ENCODE measurements at regions not wholly inside any gene's neighbourhood (a gene's known extent, or its start where the extent isn't known, plus 50 kb on each side); places are given as distances from the start of the nearest gene placed in this dataset.

- TF ChIP-seq JUND (IDR thresholded peaks at IDR 0.05; ENCODE audit: low read depth) = no peak
Observed at GRCh38 chr18:41618147-41618546, 336.9 kb upstream of the PIK3C3 start.

DNA sequence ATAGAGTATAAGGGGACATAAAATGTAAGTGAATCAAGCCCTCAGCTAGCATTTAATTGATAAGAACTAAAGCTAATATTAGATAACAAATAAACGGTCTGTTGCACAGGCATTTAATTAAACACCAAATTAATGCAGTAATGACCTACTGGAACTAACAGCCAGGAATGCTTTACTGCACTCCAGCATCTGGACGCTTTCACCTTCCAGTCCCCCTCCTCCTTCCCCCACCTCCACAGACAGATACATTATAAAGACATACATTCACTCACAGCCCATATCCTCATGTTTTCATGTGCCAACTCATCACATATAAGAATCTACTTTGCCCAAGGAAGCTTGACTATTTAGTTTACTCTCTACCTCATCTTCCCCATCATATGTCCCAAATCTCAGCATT lies 337.4 kb upstream of the PIK3C3 start:
- in situ Hi-C loops (cut with HindIII; ENCODE audit: low pct_unique_long_range_greater_than_20kb, low sequenced_read_pairs) = no loop called here
- DNase-seq (ENCODE audit: low read depth in 1 of 2, low spot score in 1 of 2) = no peak
- no peak for TF ChIP-seq JUND (IDR thresholded peaks at IDR 0.05; ENCODE audit: low read depth)

More at GRCh38 chr18:41618147-41618546, 336.9 kb upstream of the PIK3C3 start:
- no peak for DNase-seq (ENCODE audit: low read depth in 1 of 2, low spot score in 1 of 2)
- in situ Hi-C loops (cut with HindIII; ENCODE audit: low pct_unique_long_range_greater_than_20kb, low sequenced_read_pairs) = no loop called here

DNA sequence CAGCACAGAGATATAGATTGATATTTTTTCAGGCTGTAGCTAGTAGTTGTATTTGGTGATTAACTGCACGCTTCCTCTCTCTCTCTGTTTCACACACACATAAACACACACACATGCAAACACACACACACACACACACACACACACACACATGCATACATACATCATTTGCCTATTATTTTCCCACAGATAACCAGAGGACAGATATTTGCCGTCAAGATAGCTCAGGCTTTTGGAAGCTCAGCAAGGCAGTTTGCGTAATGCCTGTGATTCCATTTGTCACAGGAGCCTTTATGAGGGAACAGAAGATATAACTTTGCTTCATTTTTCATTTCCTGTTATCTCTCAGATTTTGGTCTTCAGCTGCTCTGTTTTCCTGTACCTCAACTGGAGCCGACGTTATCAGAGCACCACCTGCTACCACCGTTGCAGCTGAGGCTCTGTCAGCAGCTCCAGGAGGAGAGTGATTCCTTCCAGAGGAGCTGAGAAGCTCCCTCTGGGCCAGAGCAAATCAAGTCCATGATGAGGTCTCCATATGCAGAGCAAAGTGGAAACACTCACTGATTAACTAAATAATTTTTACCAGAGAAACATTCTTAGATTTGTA lies 341.9 kb upstream of the PIK3C3 start:
- DNase-seq (ENCODE audit: low read depth in 1 of 2, low spot score in 1 of 2) = no peak
- TF ChIP-seq JUND (IDR thresholded peaks at IDR 0.05; ENCODE audit: low read depth) = no peak
- in situ Hi-C loops (cut with HindIII; ENCODE audit: low pct_unique_long_range_greater_than_20kb, low sequenced_read_pairs) = no loop called here

- TF ChIP-seq JUND (IDR thresholded peaks at IDR 0.05; ENCODE audit: low read depth) = no peak
Observed at GRCh38 chr18:41604964-41605363, 350.1 kb upstream of the PIK3C3 start.

GRCh38 chr18:41602034-41602433 lies 353.0 kb upstream of the PIK3C3 start:
- no peak for TF ChIP-seq JUND (IDR thresholded peaks at IDR 0.05; ENCODE audit: low read depth)
- DNase-seq (ENCODE audit: low read depth in 1 of 2, low spot score in 1 of 2) = no peak
- in situ Hi-C loops (cut with HindIII; ENCODE audit: low pct_unique_long_range_greater_than_20kb, low sequenced_read_pairs) = no loop called here

More at GRCh38 chr18:41604964-41605363, 350.1 kb upstream of the PIK3C3 start:
- DNase-seq (ENCODE audit: low read depth in 1 of 2, low spot score in 1 of 2) = no peak
- in situ Hi-C loops (cut with HindIII; ENCODE audit: low pct_unique_long_range_greater_than_20kb, low sequenced_read_pairs) = no loop called here

DNA sequence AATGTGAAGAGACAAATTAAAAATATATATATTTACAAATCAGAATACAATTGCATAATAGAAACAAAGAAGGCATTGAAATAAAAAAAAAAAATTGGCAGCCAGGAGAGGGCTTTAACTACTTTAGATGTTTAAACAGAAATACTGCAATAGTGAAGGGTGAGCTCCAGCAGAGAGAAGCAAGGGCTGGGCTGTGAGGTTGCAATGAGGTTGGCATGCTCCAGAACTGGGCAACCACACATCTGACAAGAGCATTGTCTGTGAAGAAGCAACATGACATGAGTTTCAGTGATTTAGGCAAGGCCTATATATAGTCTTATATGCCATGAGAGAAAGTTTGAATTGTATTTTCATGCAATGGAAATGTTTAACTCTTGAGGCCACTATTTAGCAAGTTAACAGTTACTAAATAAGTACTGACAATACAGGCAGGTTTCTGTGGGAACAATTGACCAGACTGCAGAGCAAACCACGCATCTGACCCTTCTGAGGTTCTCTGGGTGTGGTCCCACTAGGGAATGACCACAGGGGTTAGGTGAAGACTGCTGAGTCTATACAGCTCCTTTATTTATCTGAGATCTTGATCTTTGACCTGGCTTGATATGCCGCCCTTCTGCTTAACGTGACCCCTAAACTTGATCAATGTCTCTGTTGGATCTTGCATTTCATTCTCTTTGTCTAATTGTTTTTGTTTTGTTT lies 354.2 kb upstream of the PIK3C3 start:
- TF ChIP-seq JUND (IDR thresholded peaks at IDR 0.05; ENCODE audit: low read depth) = no peak
- DNase-seq (ENCODE audit: low read depth in 1 of 2, low spot score in 1 of 2) = no peak
- in situ Hi-C loops (cut with HindIII; ENCODE audit: low pct_unique_long_range_greater_than_20kb, low sequenced_read_pairs) = no loop called here

DNA sequence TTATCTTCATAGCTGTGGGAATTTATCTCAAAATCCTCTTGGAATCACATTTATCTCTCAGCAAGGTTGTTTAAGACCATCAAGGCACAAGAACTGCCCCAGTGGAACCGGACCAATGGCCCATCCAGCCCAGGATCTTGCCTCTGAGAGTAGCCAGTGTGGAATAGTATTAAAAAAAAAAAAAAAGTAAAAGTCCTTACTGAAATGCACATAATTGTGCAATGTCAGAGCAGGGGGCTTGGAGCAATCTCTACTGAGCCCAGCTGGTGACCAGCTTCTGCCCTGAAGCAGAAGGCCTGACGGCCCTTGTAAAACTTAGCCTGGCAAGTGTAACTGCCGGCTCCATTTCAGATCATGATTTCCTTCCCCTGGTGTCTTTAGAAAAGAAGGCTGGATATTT lies 355.6 kb upstream of the PIK3C3 start:
- no peak for DNase-seq (ENCODE audit: low read depth in 1 of 2, low spot score in 1 of 2)
- in situ Hi-C loops (cut with HindIII; ENCODE audit: low pct_unique_long_range_greater_than_20kb, low sequenced_read_pairs) = no loop called here
- no peak for TF ChIP-seq JUND (IDR thresholded peaks at IDR 0.05; ENCODE audit: low read depth)

- no peak for DNase-seq (ENCODE audit: low read depth in 1 of 2, low spot score in 1 of 2)
- no peak for TF ChIP-seq JUND (IDR thresholded peaks at IDR 0.05; ENCODE audit: low read depth)
- in situ Hi-C loops (cut with HindIII; ENCODE audit: low pct_unique_long_range_greater_than_20kb, low sequenced_read_pairs) = no loop called here
Observed at GRCh38 chr18:41594582-41594981, 360.5 kb upstream of the PIK3C3 start.

- no peak for TF ChIP-seq JUND (IDR thresholded peaks at IDR 0.05; ENCODE audit: low read depth)
- no peak for DNase-seq (ENCODE audit: low read depth in 1 of 2, low spot score in 1 of 2)
- in situ Hi-C loops (cut with HindIII; ENCODE audit: low pct_unique_long_range_greater_than_20kb, low sequenced_read_pairs) = no loop called here
Observed at GRCh38 chr18:41593171-41593675, 361.8 kb upstream of the PIK3C3 start.

DNA sequence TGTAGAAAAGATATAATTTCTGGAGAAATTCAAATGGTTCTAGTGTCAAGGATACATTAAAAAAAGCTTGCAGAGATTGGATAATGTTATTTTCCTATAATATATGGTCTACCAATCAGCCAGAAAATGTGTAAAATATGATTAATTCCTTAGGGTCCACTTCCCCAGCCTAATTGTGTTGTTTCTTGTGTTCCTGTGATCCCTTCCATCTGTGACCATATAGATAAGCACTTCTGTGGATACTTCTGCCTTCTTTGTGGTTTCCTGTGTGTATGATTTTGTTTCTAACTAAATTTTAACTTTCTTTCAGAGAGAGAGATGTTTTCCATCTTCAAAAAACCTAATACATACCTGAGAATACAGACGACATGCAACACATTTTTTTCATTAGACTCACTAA lies 367.1 kb upstream of the PIK3C3 start:
- no peak for TF ChIP-seq JUND (IDR thresholded peaks at IDR 0.05; ENCODE audit: low read depth)
- no peak for DNase-seq (ENCODE audit: low read depth in 1 of 2, low spot score in 1 of 2)
- in situ Hi-C loops (cut with HindIII; ENCODE audit: low pct_unique_long_range_greater_than_20kb, low sequenced_read_pairs) = no loop called here

DNA sequence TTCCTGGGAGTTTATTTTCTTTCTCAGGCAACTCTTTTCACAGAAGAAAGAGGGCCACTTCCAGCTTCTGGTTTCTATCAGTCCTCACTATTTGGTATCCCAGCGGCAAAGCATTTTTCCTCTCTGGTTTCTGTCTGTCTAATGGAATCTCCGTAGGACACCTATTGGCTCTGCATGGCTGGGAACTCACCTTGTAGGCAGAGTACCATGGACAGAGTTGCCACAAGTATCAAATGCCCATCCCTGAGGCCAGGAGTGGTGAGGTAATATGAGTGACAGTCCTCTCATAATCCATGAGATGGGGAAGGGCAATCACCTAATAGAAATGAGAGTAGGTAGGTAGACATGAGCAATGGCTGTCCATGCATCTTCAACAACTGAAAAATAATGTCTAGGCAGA lies 369.5 kb upstream of the PIK3C3 start:
- peak in 1 of 2 experiments; percentile 26 for DNase-seq (ENCODE audit: low read depth in 1 of 2, low spot score in 1 of 2)
- TF ChIP-seq JUND (IDR thresholded peaks at IDR 0.05; ENCODE audit: low read depth) = no peak
- in situ Hi-C loops (cut with HindIII; ENCODE audit: low pct_unique_long_range_greater_than_20kb, low sequenced_read_pairs) = no loop called here

GRCh38 chr18:41579185-41579584 lies 375.8 kb upstream of the PIK3C3 start:
- in situ Hi-C loops (cut with HindIII; ENCODE audit: low pct_unique_long_range_greater_than_20kb, low sequenced_read_pairs) = no loop called here
- no peak for TF ChIP-seq JUND (IDR thresholded peaks at IDR 0.05; ENCODE audit: low read depth)
- DNase-seq (ENCODE audit: low read depth in 1 of 2, low spot score in 1 of 2) = no peak

DNA sequence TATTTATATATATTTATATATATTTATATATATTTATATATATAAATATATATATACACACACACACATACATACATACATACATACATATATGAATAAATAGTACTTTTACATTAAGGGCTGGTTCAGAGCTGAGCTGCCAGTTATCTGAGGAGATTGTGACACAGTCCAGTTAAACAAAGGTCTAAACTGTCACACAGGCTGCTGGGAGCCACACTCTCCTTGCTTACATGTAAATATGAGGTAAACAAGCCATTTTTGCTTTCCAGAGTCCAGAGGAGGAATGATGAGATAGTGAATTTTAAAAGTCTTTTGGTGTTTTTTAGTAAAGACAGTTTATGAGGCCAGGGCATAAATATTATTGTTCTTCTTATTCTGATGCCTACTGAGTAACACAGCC lies 377.5 kb upstream of the PIK3C3 start:
- no peak for DNase-seq (ENCODE audit: low read depth in 1 of 2, low spot score in 1 of 2)
- in situ Hi-C loops (cut with HindIII; ENCODE audit: low pct_unique_long_range_greater_than_20kb, low sequenced_read_pairs) = no loop called here
- TF ChIP-seq JUND (IDR thresholded peaks at IDR 0.05; ENCODE audit: low read depth) = no peak

Measured in T47D (cell line).